ENCODE measurements at regions not wholly inside any gene's neighbourhood (a gene's known extent, or its start where the extent isn't known, plus 50 kb on each side); places are given as distances from the start of the nearest gene placed in this dataset.

- intact Hi-C loops (cut with micrococcal nuclease), result no loop called here
- POLR2A ChIA-PET, result no interaction called here
- Mint-ChIP-seq H3K9me3 (ENCODE audit: unreplicated experiment) (peaks cover 6% of the 10 kb centered on the region), H3K27ac (ENCODE audit: low read depth, unreplicated experiment) (no peak overlapping the region), H3K27me3 (ENCODE audit: insufficient read depth, unreplicated experiment) (no peaks in the 10 kb centered on the region), H3K4me3 (ENCODE audit: unreplicated experiment) (no peak overlapping the region), H3K36me3 (ENCODE audit: insufficient read depth, unreplicated experiment) (peaks cover 5% of the 10 kb centered on the region), H3K4me1 (ENCODE audit: insufficient read depth, unreplicated experiment) (peaks cover 13% of the 10 kb centered on the region)
- no peak for TF ChIP-seq CTCF (IDR thresholded peaks at IDR 0.05; ENCODE audit: unreplicated experiment)
- CTCF ChIA-PET, result no interaction called here
- DNase-seq (ENCODE audit: unreplicated experiment), result no peak
- BruUV-seq (replicated peaks), result no TSS peak
These were observed 1285.5 kb upstream of the GJE1 start for GRCh38 chr6:140847262-140847645.

- Mint-ChIP-seq H3K9me3 (ENCODE audit: unreplicated experiment) (peaks cover 6% of the 10 kb centered on the region), H3K27me3 (ENCODE audit: insufficient read depth, unreplicated experiment) (no peaks in the 10 kb centered on the region), H3K27ac (ENCODE audit: low read depth, unreplicated experiment) (no peak overlapping the region), H3K4me1 (ENCODE audit: insufficient read depth, unreplicated experiment) (peaks cover 13% of the 10 kb centered on the region), H3K36me3 (ENCODE audit: insufficient read depth, unreplicated experiment) (peaks cover 5% of the 10 kb centered on the region), H3K4me3 (ENCODE audit: unreplicated experiment) (no peak overlapping the region)
- ChIA-PET POLR2A (interaction anchor here (1.2 kb wide), 1 partner anchor 12 kb away, joined by 3 read pairs; no protein-coding TSS in a partner anchor), CTCF (no interaction called here)
- BruUV-seq (replicated peaks), result no TSS peak
- DNase-seq (ENCODE audit: unreplicated experiment), result peak; percentile 27
- intact Hi-C loops (cut with micrococcal nuclease), result no loop called here
- TF ChIP-seq CTCF (IDR thresholded peaks at IDR 0.05; ENCODE audit: unreplicated experiment), result no peak
These were observed 1286.0 kb upstream of the GJE1 start for GRCh38 chr6:140846503-140847261.

GRCh38 chr6:140845701-140846100, 1287.0 kb upstream of the GJE1 start:
- Mint-ChIP-seq H3K4me3 (ENCODE audit: unreplicated experiment) (no peak overlapping the region), H3K9me3 (ENCODE audit: unreplicated experiment) (peaks cover 6% of the 10 kb centered on the region), H3K27me3 (ENCODE audit: insufficient read depth, unreplicated experiment) (no peaks in the 10 kb centered on the region), H3K4me1 (ENCODE audit: insufficient read depth, unreplicated experiment) (peaks cover 13% of the 10 kb centered on the region), H3K36me3 (ENCODE audit: insufficient read depth, unreplicated experiment) (peaks cover 5% of the 10 kb centered on the region), H3K27ac (ENCODE audit: low read depth, unreplicated experiment) (peak overlapping the region; percentile 35)
- no TSS peak for BruUV-seq (replicated peaks)
- no peak for DNase-seq (ENCODE audit: unreplicated experiment)
- TF ChIP-seq CTCF (IDR thresholded peaks at IDR 0.05; ENCODE audit: unreplicated experiment), result no peak
- intact Hi-C loops (cut with micrococcal nuclease), result no loop called here
- ChIA-PET CTCF (no interaction called here), POLR2A (interaction anchor here (1.2 kb wide), 1 partner anchor 13 kb away, joined by 3 read pairs; no protein-coding TSS in a partner anchor)

- H3K4me1 Mint-ChIP-seq (ENCODE audit: insufficient read depth, unreplicated experiment), result peaks cover 13% of the 10 kb centered on the region
- no peak overlapping the region for H3K27ac Mint-ChIP-seq (ENCODE audit: low read depth, unreplicated experiment)
- ChIA-PET CTCF (no interaction called here), POLR2A (no interaction called here)
- TF ChIP-seq CTCF (IDR thresholded peaks at IDR 0.05; ENCODE audit: unreplicated experiment), result no peak
- H3K4me3 Mint-ChIP-seq (ENCODE audit: unreplicated experiment), result no peak overlapping the region
- DNase-seq (ENCODE audit: unreplicated experiment), result no peak
- H3K36me3 Mint-ChIP-seq (ENCODE audit: insufficient read depth, unreplicated experiment), result peaks cover 5% of the 10 kb centered on the region
- no peaks in the 10 kb centered on the region for H3K27me3 Mint-ChIP-seq (ENCODE audit: insufficient read depth, unreplicated experiment)
- no TSS peak for BruUV-seq (replicated peaks)
- intact Hi-C loops (cut with micrococcal nuclease), result no loop called here
- H3K9me3 Mint-ChIP-seq (ENCODE audit: unreplicated experiment), result peaks cover 6% of the 10 kb centered on the region
These were observed 1288.6 kb upstream of the GJE1 start for GRCh38 chr6:140844167-140844566.

All from MCF 10A (cell line).